Stomach (tissue), 8 donors: ENCODE measurements at regions not wholly inside any gene's neighbourhood (a gene's known extent, or its start where the extent isn't known, plus 50 kb on each side); places are given as distances from the start of the nearest gene placed in this dataset.

ENCODE experiments used
- DNase-seq, 2 donors: peaks; one replicate each; pipeline versions ENCODE4 v3.0.0 to v3.0.0-alpha.2; 2013 to 2019
- H3K27ac ChIP-seq, 5 donors: fragments of 200-600 bp in 4 of 5; sonication (generic) in 4 of 5; one replicate each; pipeline ENCODE4 v1.5.1; 2013 to 2019; ENCODE audit warnings: mild to moderate bottlenecking in 1 of 5, moderate library complexity in 1 of 5
- H3K27me3 ChIP-seq, 3 donors: fragments of 200-600 bp; sonication (generic); one replicate each; pipeline ENCODE4 v1.5.1; 2017 to 2019; ENCODE audit warnings: mixed run types in 1 of 3
- H3K36me3 ChIP-seq, 4 donors: fragments of 200-600 bp; sonication (generic); 1 replicate in 3 of 4; 2 replicates in 1 of 4; pipeline ENCODE4 v1.5.1; 2016 to 2019
- H3K4me1 ChIP-seq, 4 donors: fragments of 200-600 bp; sonication (generic); one replicate each; pipeline ENCODE4 v1.5.1; 2016 to 2019
- H3K4me3 ChIP-seq, 4 donors: fragments of 200-600 bp; sonication (generic) in 3 of 4; one replicate each; pipeline ENCODE4 v1.5.1; 2016 to 2019; ENCODE audit warnings: mild to moderate bottlenecking in 1 of 4
- H3K9me3 ChIP-seq, 4 donors: fragments of 200-600 bp; sonication (generic); one replicate each; pipeline ENCODE4 v1.5.1; 2016 to 2019
- EP300 ChIP-seq: sonication (generic); formaldehyde crosslinking; IDR thresholded peaks from one replicate; pipeline ENCODE4 v1.6.1; 2017; ENCODE audit warnings: antibody characterized with exemption
- POLR2A ChIP-seq, 4 donors: fragments of 450-650 bp; IDR thresholded peaks; one replicate each; pipeline ENCODE4 v1.6.1; 2016; ENCODE audit warnings: antibody characterized with exemption in 4 of 4, control low read depth in 2 of 4, mild to moderate bottlenecking in 1 of 4, moderate library complexity in 1 of 4
- POLR2AphosphoS5 ChIP-seq, 3 donors: sonication (generic); formaldehyde crosslinking; IDR thresholded peaks; one replicate each; pipeline ENCODE4 v1.6.1; 2016; ENCODE audit warnings: antibody characterized with exemption in 3 of 3
- WGBS, 5 donors: extraction: QIAGEN DNeasy Blood & Tissue Kit in 3 of 5; methylation state at CpG; one replicate each; pipeline versions ENCODE4 v1.1.5 to v1.1.7; 2013 to 2018; 5-methylcytosine and 5-hydroxymethylcytosine counted together
- intact Hi-C: fragments of 100-400 bp; cut with DNase I; formaldehyde crosslinking; loops from one replicate; pipeline ENCODE4 v1.15.1; 2023; ENCODE audit warnings: low total_unique reads
- TF ChIP-seq, protein P1 (sequence below), 7 experiments: fragments of 450-650 bp in 4 of 7; fragments of 200-600 bp in 3 of 7; sonication (generic) in 3 of 7; IDR thresholded peaks; one replicate each; pipeline ENCODE4 v1.5.1; 2016 to 2019; ENCODE audit warnings: antibody characterized with exemption in 7 of 7, control low read depth in 2 of 7, mild to moderate bottlenecking in 1 of 7
- donor health status: healthy with polysubstance abuse.
- donor health status: Bipolar disorder and iron deficiency.
- donor health status: healthy.

DNA sequence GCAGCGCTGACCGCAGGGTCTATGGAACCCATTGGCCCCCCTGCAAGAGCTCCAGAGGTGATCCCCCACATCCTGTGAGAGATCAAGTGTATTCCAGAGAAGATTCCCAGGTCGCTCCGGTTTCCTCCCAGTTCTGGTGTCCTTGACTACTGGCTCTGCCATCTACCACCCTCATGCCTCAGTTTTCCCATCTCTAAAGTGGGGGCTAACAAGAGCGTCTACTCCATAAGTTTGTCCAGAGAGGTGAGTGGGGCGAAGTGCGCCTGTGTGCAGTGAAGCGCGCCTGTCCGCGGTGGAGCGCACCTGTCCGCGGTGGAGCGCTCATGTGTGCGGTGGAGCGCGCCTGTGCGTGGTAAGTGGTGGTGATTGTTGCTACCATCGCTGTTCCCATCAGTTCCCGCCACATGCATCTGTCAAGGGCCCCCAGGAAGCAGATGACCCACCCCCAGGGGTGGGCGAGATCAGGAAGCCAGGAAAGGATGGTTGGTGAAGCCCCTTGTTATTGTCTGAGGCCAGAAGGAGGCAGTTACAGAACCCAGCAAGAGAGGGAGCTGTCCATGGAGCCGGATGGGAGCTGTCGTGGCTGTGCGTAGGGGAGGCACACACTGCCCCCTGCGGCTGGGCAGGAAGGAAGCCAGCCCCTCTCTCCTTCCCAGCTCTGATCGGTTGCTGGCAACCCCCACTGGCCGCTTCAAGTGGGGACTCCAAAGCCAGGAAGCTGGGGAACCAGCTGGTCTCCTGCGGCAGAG, 73.2 kb upstream of the FGF3 start:
- H3K4me1 ChIP-seq, result peaks cover 6 to 28% (median 23%) of the 10 kb centered on the region in 4 donors
- no peaks in the 10 kb centered on the region for H3K36me3 ChIP-seq
- H3K27ac ChIP-seq, result no peak overlapping the region
- peak in 1 of 2 donors; percentile 40 for DNase-seq
- 75 to 85% (median 76%) methylated on average over 29 of the region's 29 CpGs for WGBS, 5 donors
- intact Hi-C loops, result no loop called here
- peaks cover 0 to 57% (median 17%) of the 10 kb centered on the region in 3 donors for H3K27me3 ChIP-seq
- H3K9me3 ChIP-seq, result no peaks in the 10 kb centered on the region
- TF ChIP-seq EP300 (no peak), POLR2AphosphoS5 (IDR thresholded peaks at IDR 0.05) (no peak), POLR2A (IDR thresholded peaks at IDR 0.05) (no peak)
- TF ChIP-seq, protein P1, sequence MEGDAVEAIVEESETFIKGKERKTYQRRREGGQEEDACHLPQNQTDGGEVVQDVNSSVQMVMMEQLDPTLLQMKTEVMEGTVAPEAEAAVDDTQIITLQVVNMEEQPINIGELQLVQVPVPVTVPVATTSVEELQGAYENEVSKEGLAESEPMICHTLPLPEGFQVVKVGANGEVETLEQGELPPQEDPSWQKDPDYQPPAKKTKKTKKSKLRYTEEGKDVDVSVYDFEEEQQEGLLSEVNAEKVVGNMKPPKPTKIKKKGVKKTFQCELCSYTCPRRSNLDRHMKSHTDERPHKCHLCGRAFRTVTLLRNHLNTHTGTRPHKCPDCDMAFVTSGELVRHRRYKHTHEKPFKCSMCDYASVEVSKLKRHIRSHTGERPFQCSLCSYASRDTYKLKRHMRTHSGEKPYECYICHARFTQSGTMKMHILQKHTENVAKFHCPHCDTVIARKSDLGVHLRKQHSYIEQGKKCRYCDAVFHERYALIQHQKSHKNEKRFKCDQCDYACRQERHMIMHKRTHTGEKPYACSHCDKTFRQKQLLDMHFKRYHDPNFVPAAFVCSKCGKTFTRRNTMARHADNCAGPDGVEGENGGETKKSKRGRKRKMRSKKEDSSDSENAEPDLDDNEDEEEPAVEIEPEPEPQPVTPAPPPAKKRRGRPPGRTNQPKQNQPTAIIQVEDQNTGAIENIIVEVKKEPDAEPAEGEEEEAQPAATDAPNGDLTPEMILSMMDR (IDR thresholded peaks at IDR 0.05), result no peak
- no peak overlapping the region for H3K4me3 ChIP-seq

DNA sequence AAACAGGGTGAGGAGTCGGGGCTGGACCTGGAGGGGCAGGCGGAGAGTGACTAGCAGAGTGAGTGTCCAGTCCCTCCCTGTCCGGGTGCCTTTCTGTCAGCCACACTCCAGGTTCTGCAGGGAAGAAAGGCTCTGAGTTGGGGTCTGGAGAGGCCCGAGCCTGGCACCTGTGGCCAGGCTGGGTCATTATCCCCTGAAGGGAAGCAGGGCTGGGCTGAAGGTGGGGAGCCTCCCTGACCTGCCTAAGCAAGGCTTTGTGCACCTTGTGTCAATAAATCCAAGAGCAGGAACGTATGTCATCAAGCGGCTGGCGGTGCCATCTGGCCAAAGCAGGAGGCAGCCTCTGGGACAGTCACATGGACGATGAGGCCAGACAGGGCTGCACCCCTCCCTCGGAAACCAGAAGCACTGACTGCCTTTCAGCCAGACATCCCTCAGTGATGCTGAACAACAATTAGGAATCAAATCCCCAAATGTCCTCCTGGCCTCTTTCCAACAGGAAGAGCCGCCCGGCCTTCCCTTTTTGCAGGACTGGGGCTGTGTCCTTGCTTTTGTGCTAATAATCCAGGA, 73.9 kb upstream of the FGF3 start:
- TF ChIP-seq POLR2AphosphoS5 (IDR thresholded peaks at IDR 0.05), result peak in 1 of 3 donors; percentile 25
- TF ChIP-seq, protein P1 (IDR thresholded peaks at IDR 0.05), result no peak
- TF ChIP-seq POLR2A (IDR thresholded peaks at IDR 0.05), result no peak
- no peak for TF ChIP-seq EP300
- 25 to 46% (median 29%) methylated on average over 10 to 11 of the region's 11 CpGs for WGBS, 5 donors
- H3K4me3 ChIP-seq, result no peak overlapping the region
- DNase-seq, result peak; percentile 50 to 73
- H3K27me3 ChIP-seq, result peaks cover 0 to 57% (median 17%) of the 10 kb centered on the region in 3 donors
- no peaks in the 10 kb centered on the region for H3K9me3 ChIP-seq
- no peaks in the 10 kb centered on the region for H3K36me3 ChIP-seq
- H3K4me1 ChIP-seq, result peaks cover 6 to 28% (median 23%) of the 10 kb centered on the region in 4 donors
- no peak overlapping the region for H3K27ac ChIP-seq
- intact Hi-C loops, result no loop called here

DNA sequence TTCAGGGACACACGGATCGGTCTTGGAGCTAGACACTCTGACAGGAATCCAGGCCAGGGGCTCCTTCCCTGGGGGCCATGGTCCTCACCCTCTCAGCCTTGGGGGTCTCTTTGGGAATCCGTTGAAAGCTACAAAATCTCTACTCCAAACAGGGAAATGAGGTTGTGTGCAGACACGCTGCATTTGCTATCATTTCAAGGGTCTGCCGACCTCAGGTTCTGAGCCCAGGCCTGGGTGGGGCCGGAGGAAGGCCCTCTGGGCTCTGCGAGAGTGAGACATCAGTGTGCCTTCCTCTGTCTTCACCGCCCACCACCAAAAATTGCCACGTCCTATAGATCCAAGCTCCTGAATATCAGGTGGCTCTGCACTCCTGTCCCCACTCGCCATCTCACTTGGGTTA, 74.4 kb upstream of the FGF3 start:
- Histone ChIP-seq H3K4me3 (no peak overlapping the region), H3K9me3 (no peaks in the 10 kb centered on the region), H3K36me3 (no peaks in the 10 kb centered on the region), H3K4me1 (peaks cover 6 to 28% (median 23%) of the 10 kb centered on the region in 4 donors), H3K27me3 (peaks cover 0 to 54% (median 17%) of the 10 kb centered on the region in 3 donors), H3K27ac (no peak overlapping the region)
- intact Hi-C loops, result no loop called here
- WGBS, 5 donors, result 76 to 85% (median 84%) methylated on average over 9 to 10 of the region's 10 CpGs
- no peak for DNase-seq
- TF ChIP-seq, protein P1 (IDR thresholded peaks at IDR 0.05), result no peak
- TF ChIP-seq POLR2AphosphoS5 (IDR thresholded peaks at IDR 0.05) (no peak), EP300 (no peak), POLR2A (IDR thresholded peaks at IDR 0.05) (no peak)

GRCh38 chr11:69894181-69894611, 75.0 kb upstream of the FGF3 start:
- no peak for TF ChIP-seq POLR2A (IDR thresholded peaks at IDR 0.05)
- TF ChIP-seq, protein P1 (IDR thresholded peaks at IDR 0.05), result no peak
- TF ChIP-seq POLR2AphosphoS5 (IDR thresholded peaks at IDR 0.05), result no peak
- TF ChIP-seq EP300, result no peak
- Histone ChIP-seq H3K27ac (no peak overlapping the region), H3K9me3 (no peaks in the 10 kb centered on the region), H3K36me3 (no peaks in the 10 kb centered on the region), H3K4me1 (peaks cover 6 to 28% (median 23%) of the 10 kb centered on the region in 4 donors), H3K27me3 (peaks cover 0 to 53% (median 12%) of the 10 kb centered on the region in 3 donors), H3K4me3 (no peak overlapping the region)
- no peak for DNase-seq
- WGBS, 5 donors, result 84 to 90% (median 88%) methylated on average over 14 to 15 of the region's 15 CpGs
- intact Hi-C loops, result no loop called here
